ENCODE measurements at regions not wholly inside any gene's neighbourhood (a gene's known extent, or its start where the extent isn't known, plus 50 kb on each side); places are given as distances from the start of the nearest gene placed in this dataset.
A peak's percentile ranks its signal among the peaks of the same experiment; 100 is the strongest.

- Mint-ChIP-seq H3K4me3 (no peak overlapping the region), H3K27me3 (ENCODE audit: insufficient read depth, low read depth) (peaks cover 6% of the 10 kb centered on the region), H3K36me3 (peaks cover 2% of the 10 kb centered on the region), H3K9me3 (peaks cover 17% of the 10 kb centered on the region), H3K27ac (no peak overlapping the region), H3K4me1 (no peaks in the 10 kb centered on the region)
- H3K9me3 ChIP-seq (ENCODE audit: low read depth): no peaks in the 10 kb centered on the region
- H3K36me3 ChIP-seq: no peaks in the 10 kb centered on the region
- H3K4me1 ChIP-seq: no peaks in the 10 kb centered on the region
- H3K27ac ChIP-seq: no peak overlapping the region
- no peak overlapping the region for H3K4me2 ChIP-seq
- no peak overlapping the region for H3K4me3 ChIP-seq
- no peaks in the 10 kb centered on the region for H3F3A ChIP-seq (ENCODE audit: low read depth)
- no peaks in the 10 kb centered on the region for H3K79me2 ChIP-seq (ENCODE audit: low read depth)
- H3K27me3 ChIP-seq: no peaks in the 10 kb centered on the region
- no peaks in the 10 kb centered on the region for H4K20me1 ChIP-seq (ENCODE audit: low read depth)
- H2AFZ ChIP-seq (replicated peaks): no peak overlapping the region
- H3K9ac ChIP-seq: no peak overlapping the region
- TF ChIP-seq EZH2 (IDR thresholded peaks at IDR 0.05): no peak
- no peak for TF ChIP-seq CTCF (IDR thresholded peaks at IDR 0.05)
- no peak for TF ChIP-seq EZH2phosphoT487 (IDR thresholded peaks at IDR 0.05)
- no peak for DNase-seq (ENCODE audit: low spot score)
Observed at GRCh38 chr15:92224843-92225242, 168.8 kb upstream of the ST8SIA2 start.

GRCh38 chr15:92226020-92226612, 167.6 kb upstream of the ST8SIA2 start:
- Histone ChIP-seq H3K9me3 (ENCODE audit: low read depth) (no peaks in the 10 kb centered on the region), H3K79me2 (ENCODE audit: low read depth) (no peaks in the 10 kb centered on the region), H3K36me3 (no peaks in the 10 kb centered on the region), H3K4me3 (no peak overlapping the region), H3K4me2 (no peak overlapping the region), H3K27ac (no peak overlapping the region), H3K9ac (no peak overlapping the region), H3F3A (ENCODE audit: low read depth) (no peaks in the 10 kb centered on the region), H3K27me3 (no peaks in the 10 kb centered on the region), H2AFZ (replicated peaks) (no peak overlapping the region), H3K4me1 (no peaks in the 10 kb centered on the region), H4K20me1 (ENCODE audit: low read depth) (no peaks in the 10 kb centered on the region)
- H3K27me3 Mint-ChIP-seq (ENCODE audit: insufficient read depth, low read depth): peaks cover 6% of the 10 kb centered on the region
- no peak overlapping the region for H3K27ac Mint-ChIP-seq
- H3K36me3 Mint-ChIP-seq: peaks cover 2% of the 10 kb centered on the region
- no peak for TF ChIP-seq EZH2 (IDR thresholded peaks at IDR 0.05)
- TF ChIP-seq EZH2phosphoT487 (IDR thresholded peaks at IDR 0.05): no peak
- TF ChIP-seq CTCF (IDR thresholded peaks at IDR 0.05): peak; percentile 60
- no peak overlapping the region for H3K4me3 Mint-ChIP-seq
- peaks cover 17% of the 10 kb centered on the region for H3K9me3 Mint-ChIP-seq
- H3K4me1 Mint-ChIP-seq: no peaks in the 10 kb centered on the region
- peak; percentile 51 for DNase-seq (ENCODE audit: low spot score)

GRCh38 chr15:92228830-92229229, 164.9 kb upstream of the ST8SIA2 start:
- no peak for TF ChIP-seq CTCF (IDR thresholded peaks at IDR 0.05)
- no peaks in the 10 kb centered on the region for H3K79me2 ChIP-seq (ENCODE audit: low read depth)
- no peak overlapping the region for H3K9ac ChIP-seq
- H4K20me1 ChIP-seq (ENCODE audit: low read depth): no peaks in the 10 kb centered on the region
- H2AFZ ChIP-seq (replicated peaks): no peak overlapping the region
- H3K27me3 ChIP-seq: no peaks in the 10 kb centered on the region
- peaks cover 1% of the 10 kb centered on the region for H3K36me3 Mint-ChIP-seq
- peaks cover 8% of the 10 kb centered on the region for H3K27me3 Mint-ChIP-seq (ENCODE audit: insufficient read depth, low read depth)
- H3K36me3 ChIP-seq: no peaks in the 10 kb centered on the region
- DNase-seq (ENCODE audit: low spot score): no peak
- no peaks in the 10 kb centered on the region for H3K9me3 ChIP-seq (ENCODE audit: low read depth)
- no peak overlapping the region for H3K27ac ChIP-seq
- H3K4me3 Mint-ChIP-seq: no peak overlapping the region
- no peak overlapping the region for H3K4me2 ChIP-seq
- no peak overlapping the region for H3K27ac Mint-ChIP-seq
- H3F3A ChIP-seq (ENCODE audit: low read depth): no peaks in the 10 kb centered on the region
- H3K4me3 ChIP-seq: no peak overlapping the region
- H3K4me1 Mint-ChIP-seq: no peaks in the 10 kb centered on the region
- H3K9me3 Mint-ChIP-seq: peaks cover 9% of the 10 kb centered on the region
- H3K4me1 ChIP-seq: no peaks in the 10 kb centered on the region
